GM21390 (cell line): ENCODE measurements at regions not wholly inside any gene's neighbourhood (a gene's known extent, or its start where the extent isn't known, plus 50 kb on each side); places are given as distances from the start of the nearest gene placed in this dataset.

Source experiments
- ATAC-seq: cut with Tn5 transposase; IDR thresholded peaks from one replicate; pipeline ENCODE4 v1.9.1; 2021; ENCODE audit not compliant: unreplicated experiment

- no peak for ATAC-seq
Observed at GRCh38 chr11:92276773-92277172, 52.2 kb downstream of the FAT3 start.

- no peak for ATAC-seq
Observed at GRCh38 chr11:92277871-92278270, 53.3 kb downstream of the FAT3 start.

GRCh38 chr11:92278791-92279433, 54.3 kb downstream of the FAT3 start:
- ATAC-seq: no peak

GRCh38 chr11:92284107-92284506, 59.5 kb downstream of the FAT3 start:
- no peak for ATAC-seq

GRCh38 chr11:92284558-92284957, 59.9 kb downstream of the FAT3 start:
- no peak for ATAC-seq

GRCh38 chr11:92285776-92286175, 61.2 kb downstream of the FAT3 start:
- no peak for ATAC-seq

GRCh38 chr11:92286709-92287108, 62.1 kb downstream of the FAT3 start:
- no peak for ATAC-seq

- ATAC-seq: no peak
Observed at GRCh38 chr11:92295175-92296137, 70.8 kb downstream of the FAT3 start.

GRCh38 chr11:92296138-92296515, 71.5 kb downstream of the FAT3 start:
- ATAC-seq: no peak

- no peak for ATAC-seq
Observed at GRCh38 chr11:92297567-92298553, 73.2 kb downstream of the FAT3 start.

- ATAC-seq: no peak
Observed at GRCh38 chr11:92300876-92301275, 76.3 kb downstream of the FAT3 start.

GRCh38 chr11:92302770-92303169, 78.2 kb downstream of the FAT3 start:
- no peak for ATAC-seq

GRCh38 chr11:92304271-92304670, 79.7 kb downstream of the FAT3 start:
- ATAC-seq: no peak

GRCh38 chr11:92306966-92307510, 82.4 kb downstream of the FAT3 start:
- no peak for ATAC-seq

- no peak for ATAC-seq
Observed at GRCh38 chr11:92308366-92308765, 83.7 kb downstream of the FAT3 start.

GRCh38 chr11:92311616-92312449, 87.2 kb downstream of the FAT3 start:
- ATAC-seq: no peak

- ATAC-seq: no peak
Observed at GRCh38 chr11:92313784-92314183, 89.2 kb downstream of the FAT3 start.

- no peak for ATAC-seq
Observed at GRCh38 chr11:92314499-92314898, 89.9 kb downstream of the FAT3 start.

GRCh38 chr11:92316106-92316809, 91.6 kb downstream of the FAT3 start:
- ATAC-seq: no peak
